ENCODE measurements at regions not wholly inside any gene's neighbourhood (a gene's known extent, or its start where the extent isn't known, plus 50 kb on each side); places are given as distances from the start of the nearest gene placed in this dataset.
A peak's percentile ranks its signal among the peaks of the same experiment; 100 is the strongest.

DNA sequence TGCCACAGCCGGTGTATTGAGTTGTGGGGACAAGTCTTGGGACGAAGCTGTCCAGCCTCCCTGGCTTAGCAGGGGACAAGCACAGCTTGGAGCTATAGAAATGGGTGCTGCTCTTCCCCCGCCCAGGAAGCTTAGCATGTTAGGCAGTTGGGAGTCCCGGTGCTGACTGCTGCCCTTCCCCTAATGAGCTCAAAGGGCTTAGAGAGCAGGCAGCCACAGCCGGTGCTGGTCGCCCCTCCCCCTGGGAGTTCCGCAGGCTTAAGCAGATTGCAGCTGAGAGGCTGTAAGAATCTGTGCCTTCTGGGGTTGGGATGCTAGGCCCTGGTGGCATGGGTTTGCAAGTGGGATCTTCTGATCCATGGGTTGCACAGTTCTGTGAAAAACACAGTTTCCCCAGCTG lies 237.3 kb downstream of the DCDC2C start:
- Histone ChIP-seq H3K36me3 (ENCODE audit: control insufficient read depth, insufficient read depth, low read length) (no peaks in the 10 kb centered on the region), H3K27ac (ENCODE audit: low read depth, low read length) (no peak overlapping the region), H3K27me3 (ENCODE audit: control insufficient read depth, insufficient read depth, low read length) (no peaks in the 10 kb centered on the region), H3K4me1 (ENCODE audit: control insufficient read depth, insufficient read depth, low read length) (no peaks in the 10 kb centered on the region), H3K4me3 (ENCODE audit: low read depth, low read length) (no peak overlapping the region), H3K9me3 (ENCODE audit: control insufficient read depth, insufficient read depth, low read length) (no peaks in the 10 kb centered on the region)
- DNase-seq (ENCODE audit: low read depth in 4 of 6, low spot score in 6 of 6), result no peak
- WGBS (ENCODE audit: insufficient coverage), result 60% methylated on average over 6 of the region's 7 CpGs

DNA sequence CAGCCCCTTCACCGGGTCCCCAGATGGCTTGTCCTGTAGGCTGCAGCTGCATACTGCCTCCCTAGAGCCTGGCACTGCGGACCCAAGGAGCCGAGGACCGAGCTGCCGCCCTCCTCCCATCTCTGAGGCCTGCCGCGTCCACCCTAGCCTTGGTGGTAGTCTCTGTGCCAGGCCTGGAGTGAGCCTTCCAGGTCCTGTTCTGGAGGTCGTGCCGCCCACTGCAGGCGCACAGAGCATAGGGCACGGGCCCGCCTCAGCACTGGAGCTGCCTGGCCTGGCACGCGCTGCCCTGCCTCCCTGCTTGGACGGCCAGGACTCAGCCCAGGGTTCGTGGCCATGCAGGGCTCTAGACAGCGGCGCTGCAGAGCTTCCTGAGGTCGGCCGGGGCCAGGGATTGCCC lies 239.5 kb downstream of the DCDC2C start:
- WGBS (ENCODE audit: insufficient coverage), result 96% methylated on average over 20 of the region's 20 CpGs
- no peak for DNase-seq (ENCODE audit: low read depth in 4 of 6, low spot score in 6 of 6)

DNA sequence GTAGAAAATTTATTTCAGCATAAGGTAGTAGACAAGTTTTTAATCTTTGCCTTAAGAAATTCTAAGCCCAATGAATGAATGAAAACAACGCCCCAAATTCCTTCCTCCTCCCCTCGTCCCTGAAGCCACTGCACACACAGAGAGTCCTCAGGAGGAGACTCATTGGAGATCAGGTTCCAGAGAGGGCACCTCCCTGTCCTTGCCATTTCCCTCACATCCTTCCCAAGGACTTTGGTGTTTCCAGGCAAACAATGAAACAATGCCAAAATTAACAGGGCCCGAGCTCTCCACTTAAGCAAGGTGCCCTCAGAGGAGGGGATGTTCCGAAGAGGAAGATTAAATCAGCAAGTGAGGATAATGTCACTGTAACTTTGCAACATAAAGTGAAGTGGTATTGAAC lies 240.7 kb downstream of the DCDC2C start:
- WGBS (ENCODE audit: insufficient coverage), result 66% methylated on average over 2 of the region's 4 CpGs
- no peaks in the 10 kb centered on the region for H3K9me3 ChIP-seq (ENCODE audit: control insufficient read depth, insufficient read depth, low read length)
- no peaks in the 10 kb centered on the region for H3K27me3 ChIP-seq (ENCODE audit: control insufficient read depth, insufficient read depth, low read length)
- H3K36me3 ChIP-seq (ENCODE audit: control insufficient read depth, insufficient read depth, low read length), result no peaks in the 10 kb centered on the region
- no peak overlapping the region for H3K4me3 ChIP-seq (ENCODE audit: low read depth, low read length)
- DNase-seq (ENCODE audit: low read depth in 4 of 6, low spot score in 6 of 6), result no peak
- no peak overlapping the region for H3K27ac ChIP-seq (ENCODE audit: low read depth, low read length)
- H3K4me1 ChIP-seq (ENCODE audit: control insufficient read depth, insufficient read depth, low read length), result no peaks in the 10 kb centered on the region

More for the DNA sequence above, 239.5 kb downstream of the DCDC2C start:
- H3K27ac ChIP-seq (ENCODE audit: low read depth, low read length), result no peak overlapping the region
- no peak overlapping the region for H3K4me3 ChIP-seq (ENCODE audit: low read depth, low read length)
- H3K9me3 ChIP-seq (ENCODE audit: control insufficient read depth, insufficient read depth, low read length), result no peaks in the 10 kb centered on the region
- no peaks in the 10 kb centered on the region for H3K36me3 ChIP-seq (ENCODE audit: control insufficient read depth, insufficient read depth, low read length)
- H3K27me3 ChIP-seq (ENCODE audit: control insufficient read depth, insufficient read depth, low read length), result no peaks in the 10 kb centered on the region
- H3K4me1 ChIP-seq (ENCODE audit: control insufficient read depth, insufficient read depth, low read length), result no peaks in the 10 kb centered on the region

DNA sequence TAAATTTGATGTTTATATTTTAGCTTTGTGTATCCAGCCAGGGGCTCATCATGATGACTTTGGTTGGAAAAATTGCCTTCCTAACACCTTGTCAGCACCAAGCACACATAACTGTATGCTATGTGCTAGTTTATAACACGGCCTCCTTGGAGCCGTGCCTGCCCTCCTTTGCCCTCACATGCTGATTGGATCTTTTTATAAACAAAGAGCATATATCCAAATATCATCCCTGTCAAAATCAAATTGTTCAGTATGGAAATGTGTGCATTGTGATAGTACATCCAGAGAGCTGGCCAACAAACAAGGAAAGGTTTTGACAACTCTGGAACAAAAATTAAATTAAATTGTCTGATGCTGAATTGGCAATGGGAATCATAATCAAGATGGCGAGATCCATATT lies 241.5 kb downstream of the DCDC2C start:
- H3K36me3 ChIP-seq (ENCODE audit: control insufficient read depth, insufficient read depth, low read length), result no peaks in the 10 kb centered on the region
- DNase-seq (ENCODE audit: low read depth in 4 of 6, low spot score in 6 of 6), result peak in 1 of 6 donors; percentile 64
- H3K9me3 ChIP-seq (ENCODE audit: control insufficient read depth, insufficient read depth, low read length), result no peaks in the 10 kb centered on the region
- H3K27ac ChIP-seq (ENCODE audit: low read depth, low read length), result no peak overlapping the region
- H3K4me3 ChIP-seq (ENCODE audit: low read depth, low read length), result no peak overlapping the region
- H3K4me1 ChIP-seq (ENCODE audit: control insufficient read depth, insufficient read depth, low read length), result no peaks in the 10 kb centered on the region
- WGBS (ENCODE audit: insufficient coverage), result no CpG with 5 or more reads among the region's 3 CpGs
- no peaks in the 10 kb centered on the region for H3K27me3 ChIP-seq (ENCODE audit: control insufficient read depth, insufficient read depth, low read length)

DNA sequence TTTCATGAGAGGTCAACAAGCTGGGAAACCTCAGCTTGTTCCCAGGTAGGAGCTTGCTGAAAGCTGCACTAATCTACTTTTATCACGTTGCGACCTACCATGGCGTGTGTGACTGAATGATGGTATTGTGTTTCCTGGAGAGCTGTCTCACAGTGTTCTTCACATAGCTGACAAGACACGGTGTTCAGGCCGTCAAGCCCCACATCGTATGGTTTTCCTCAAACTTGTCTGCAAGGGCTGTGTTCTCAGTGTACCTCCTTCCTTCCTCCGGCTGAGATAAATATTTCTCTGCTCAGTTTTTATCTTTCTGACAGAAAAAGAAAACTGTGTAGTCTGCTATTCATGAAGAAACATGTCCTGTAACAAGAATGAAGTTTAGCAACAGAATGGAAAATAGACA lies 244.8 kb downstream of the DCDC2C start:
- no peak overlapping the region for H3K27ac ChIP-seq (ENCODE audit: low read depth, low read length)
- no peak overlapping the region for H3K4me3 ChIP-seq (ENCODE audit: low read depth, low read length)
- no peaks in the 10 kb centered on the region for H3K4me1 ChIP-seq (ENCODE audit: control insufficient read depth, insufficient read depth, low read length)
- H3K9me3 ChIP-seq (ENCODE audit: control insufficient read depth, insufficient read depth, low read length), result no peaks in the 10 kb centered on the region
- H3K36me3 ChIP-seq (ENCODE audit: control insufficient read depth, insufficient read depth, low read length), result no peaks in the 10 kb centered on the region
- no peak for DNase-seq (ENCODE audit: low read depth in 4 of 6, low spot score in 6 of 6)
- no peaks in the 10 kb centered on the region for H3K27me3 ChIP-seq (ENCODE audit: control insufficient read depth, insufficient read depth, low read length)
- 76% methylated on average over 4 of the region's 7 CpGs for WGBS (ENCODE audit: insufficient coverage)

DNA sequence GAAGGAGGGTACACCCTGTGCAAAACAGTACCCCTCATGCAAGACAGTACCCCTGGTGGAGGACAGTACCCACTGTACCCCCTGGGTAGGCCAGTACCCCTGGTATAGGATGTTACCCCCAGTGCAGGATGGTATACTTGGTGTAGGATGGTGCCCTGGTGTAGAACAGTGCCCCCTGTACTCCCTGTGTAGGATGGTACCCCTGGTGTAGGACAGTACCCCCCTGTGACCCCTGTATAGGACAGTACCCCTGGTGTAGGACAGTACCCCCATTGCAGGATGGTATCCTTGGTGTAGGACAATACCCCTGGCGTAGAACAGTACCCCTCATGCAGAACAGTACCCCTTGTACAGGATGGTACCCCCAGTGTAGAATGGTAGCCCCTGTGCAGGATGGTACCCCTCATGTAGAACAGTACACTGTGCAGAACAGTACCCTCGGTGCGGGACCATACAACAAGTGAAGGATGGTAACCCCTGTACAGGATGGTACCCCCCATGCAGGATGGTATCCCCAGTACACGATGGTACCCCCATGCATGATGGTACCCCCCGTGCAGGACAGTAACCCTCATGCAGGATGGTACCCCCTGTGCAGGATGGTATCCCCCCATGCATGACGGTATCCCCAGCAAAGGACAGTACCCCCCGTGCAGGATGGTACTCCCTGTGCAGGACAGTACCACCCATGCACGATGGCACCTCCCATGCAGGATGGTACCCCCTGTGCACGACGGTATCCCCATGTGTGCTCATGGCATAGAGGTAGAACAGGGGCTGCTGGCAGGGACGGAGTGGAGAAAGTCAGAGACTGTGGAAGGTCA lies 248.0 kb downstream of the DCDC2C start:
- Histone ChIP-seq H3K36me3 (ENCODE audit: control insufficient read depth, insufficient read depth, low read length) (no peaks in the 10 kb centered on the region), H3K27ac (ENCODE audit: low read depth, low read length) (no peak overlapping the region), H3K9me3 (ENCODE audit: control insufficient read depth, insufficient read depth, low read length) (no peaks in the 10 kb centered on the region), H3K4me3 (ENCODE audit: low read depth, low read length) (no peak overlapping the region), H3K27me3 (ENCODE audit: control insufficient read depth, insufficient read depth, low read length) (no peaks in the 10 kb centered on the region), H3K4me1 (ENCODE audit: control insufficient read depth, insufficient read depth, low read length) (no peaks in the 10 kb centered on the region)
- WGBS (ENCODE audit: insufficient coverage), result 81% methylated on average over 6 of the region's 11 CpGs
- no peak for DNase-seq (ENCODE audit: low read depth in 4 of 6, low spot score in 6 of 6)

DNA sequence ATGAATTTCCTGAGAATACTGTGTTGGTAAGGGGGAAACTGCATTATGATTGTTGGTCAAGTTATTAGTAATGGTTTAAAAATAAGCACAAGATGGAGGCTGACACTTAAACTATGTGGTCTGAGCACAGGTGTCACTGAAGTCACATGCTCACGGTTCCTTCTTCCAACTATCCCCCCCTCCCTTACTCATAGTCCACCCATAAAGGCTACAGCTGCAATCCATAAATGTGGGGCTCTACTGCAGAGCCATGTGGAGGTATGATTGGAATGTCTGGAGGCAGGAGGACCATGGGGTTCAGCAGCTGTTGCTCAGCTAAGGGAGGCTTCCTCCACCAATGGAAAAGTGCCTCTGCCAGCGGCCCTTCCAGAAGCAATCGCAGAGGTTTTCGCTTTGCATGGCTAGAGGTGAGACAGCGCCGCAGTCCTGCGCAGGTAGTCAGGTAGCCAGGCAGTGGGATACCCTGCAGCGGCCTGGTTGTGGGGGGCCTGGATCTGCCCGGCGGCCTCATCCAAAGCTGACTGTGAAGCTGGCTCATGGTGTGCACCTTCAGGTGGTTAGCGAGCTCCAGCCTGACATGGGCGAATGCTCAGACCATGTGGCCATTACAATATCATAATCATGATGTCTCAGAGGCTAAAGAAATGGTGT lies 249.6 kb downstream of the DCDC2C start:
- no peaks in the 10 kb centered on the region for H3K4me1 ChIP-seq (ENCODE audit: control insufficient read depth, insufficient read depth, low read length)
- no peak for DNase-seq (ENCODE audit: low read depth in 4 of 6, low spot score in 6 of 6)
- no peaks in the 10 kb centered on the region for H3K9me3 ChIP-seq (ENCODE audit: control insufficient read depth, insufficient read depth, low read length)
- no peak overlapping the region for H3K4me3 ChIP-seq (ENCODE audit: low read depth, low read length)
- H3K27ac ChIP-seq (ENCODE audit: low read depth, low read length), result no peak overlapping the region
- WGBS (ENCODE audit: insufficient coverage), result 97% methylated on average over 7 of the region's 12 CpGs
- no peaks in the 10 kb centered on the region for H3K27me3 ChIP-seq (ENCODE audit: control insufficient read depth, insufficient read depth, low read length)
- no peaks in the 10 kb centered on the region for H3K36me3 ChIP-seq (ENCODE audit: control insufficient read depth, insufficient read depth, low read length)

DNA sequence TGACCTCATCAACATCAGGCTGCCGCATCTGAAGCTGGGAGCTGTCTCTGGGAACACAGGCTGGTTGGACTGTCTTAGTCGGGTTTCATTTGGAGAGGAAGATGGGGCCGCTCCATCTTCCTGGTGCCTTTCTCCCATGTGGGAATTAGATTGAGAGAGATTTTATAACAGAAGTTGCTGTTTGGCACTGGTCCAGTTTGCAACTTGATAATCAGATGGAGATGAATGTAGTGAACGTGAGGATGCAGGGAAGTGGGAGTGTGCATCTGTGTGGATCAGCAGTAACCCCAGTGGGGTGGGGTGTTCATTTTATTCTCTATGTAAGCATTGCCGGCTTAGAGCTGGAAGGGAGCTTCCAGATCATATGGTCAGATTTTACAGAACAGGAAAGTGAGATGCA lies 250.9 kb downstream of the DCDC2C start:
- peak in 2 of 6 donors; percentile 63 to 85 for DNase-seq (ENCODE audit: low read depth in 4 of 6, low spot score in 6 of 6)
- WGBS (ENCODE audit: insufficient coverage), result 69% methylated on average over 4 of the region's 5 CpGs

DNA sequence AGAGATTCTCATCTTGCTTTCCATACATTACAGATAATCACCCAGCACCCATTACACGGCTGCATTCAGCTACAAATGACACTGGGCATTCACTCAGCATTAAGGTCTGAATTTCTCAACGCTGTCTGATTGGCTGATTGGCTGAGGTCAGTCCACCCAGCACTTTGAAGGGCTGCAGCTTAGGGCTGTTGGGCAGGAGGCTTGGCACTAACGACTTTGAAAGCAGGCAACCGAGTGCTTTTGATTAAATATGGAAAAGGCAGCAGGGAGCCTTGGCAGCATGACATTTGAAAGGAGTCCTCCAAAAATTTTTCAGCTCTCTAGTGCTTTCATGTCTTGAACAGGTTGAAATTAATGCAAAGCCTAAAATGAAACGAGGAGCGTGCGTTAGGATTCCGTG lies 253.0 kb downstream of the DCDC2C start:
- H3K9me3 ChIP-seq (ENCODE audit: control insufficient read depth, insufficient read depth, low read length), result no peaks in the 10 kb centered on the region
- 62% methylated on average over 7 of the region's 8 CpGs for WGBS (ENCODE audit: insufficient coverage)
- peak in 2 of 6 donors; percentile 37 to 81 for DNase-seq (ENCODE audit: low read depth in 4 of 6, low spot score in 6 of 6)
- no peak overlapping the region for H3K27ac ChIP-seq (ENCODE audit: low read depth, low read length)
- H3K4me3 ChIP-seq (ENCODE audit: low read depth, low read length), result no peak overlapping the region
- H3K4me1 ChIP-seq (ENCODE audit: control insufficient read depth, insufficient read depth, low read length), result no peaks in the 10 kb centered on the region
- H3K36me3 ChIP-seq (ENCODE audit: control insufficient read depth, insufficient read depth, low read length), result no peaks in the 10 kb centered on the region
- H3K27me3 ChIP-seq (ENCODE audit: control insufficient read depth, insufficient read depth, low read length), result no peaks in the 10 kb centered on the region

More for the DNA sequence above, 250.9 kb downstream of the DCDC2C start:
- Histone ChIP-seq H3K27ac (ENCODE audit: low read depth, low read length) (no peak overlapping the region), H3K36me3 (ENCODE audit: control insufficient read depth, insufficient read depth, low read length) (no peaks in the 10 kb centered on the region), H3K9me3 (ENCODE audit: control insufficient read depth, insufficient read depth, low read length) (no peaks in the 10 kb centered on the region), H3K27me3 (ENCODE audit: control insufficient read depth, insufficient read depth, low read length) (no peaks in the 10 kb centered on the region), H3K4me3 (ENCODE audit: low read depth, low read length) (no peak overlapping the region), H3K4me1 (ENCODE audit: control insufficient read depth, insufficient read depth, low read length) (no peaks in the 10 kb centered on the region)

DNA sequence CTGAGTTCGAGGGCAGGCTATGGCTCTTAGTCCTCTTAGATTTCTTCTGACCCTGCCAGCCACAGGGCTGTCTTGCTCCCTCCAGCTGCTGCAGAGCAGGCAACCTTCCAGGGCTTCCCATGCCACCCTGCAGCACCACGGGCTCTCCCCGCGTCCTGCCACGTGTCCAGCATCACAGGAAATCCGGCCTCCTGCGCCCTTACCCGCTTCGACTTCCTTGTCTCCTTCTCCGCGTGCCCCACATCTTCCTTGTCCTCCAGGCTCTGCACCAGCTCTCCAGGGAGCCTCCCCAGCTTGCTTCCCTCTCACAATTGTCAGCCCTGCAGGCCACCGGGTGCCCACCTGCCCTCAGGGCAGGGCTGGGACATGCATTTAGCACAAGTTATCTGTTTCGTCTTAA lies 253.5 kb downstream of the DCDC2C start:
- H3K27me3 ChIP-seq (ENCODE audit: control insufficient read depth, insufficient read depth, low read length), result no peaks in the 10 kb centered on the region
- H3K27ac ChIP-seq (ENCODE audit: low read depth, low read length), result no peak overlapping the region
- H3K9me3 ChIP-seq (ENCODE audit: control insufficient read depth, insufficient read depth, low read length), result no peaks in the 10 kb centered on the region
- no peak overlapping the region for H3K4me3 ChIP-seq (ENCODE audit: low read depth, low read length)
- H3K4me1 ChIP-seq (ENCODE audit: control insufficient read depth, insufficient read depth, low read length), result no peaks in the 10 kb centered on the region
- WGBS (ENCODE audit: insufficient coverage), result 90% methylated on average over 13 of the region's 13 CpGs
- H3K36me3 ChIP-seq (ENCODE audit: control insufficient read depth, insufficient read depth, low read length), result no peaks in the 10 kb centered on the region
- DNase-seq (ENCODE audit: low read depth in 4 of 6, low spot score in 6 of 6), result no peak
